ENCODE measurements at regions not wholly inside any gene's neighbourhood (a gene's known extent, or its start where the extent isn't known, plus 50 kb on each side); places are given as distances from the start of the nearest gene placed in this dataset.
A peak's percentile ranks its signal among the peaks of the same experiment; 100 is the strongest.

- DNase-seq (ENCODE audit: low read depth in 1 of 2, low spot score in 1 of 2) = no peak
These were observed 171.1 kb upstream of the TLE3 start for GRCh38 chr15:70268698-70269251.

- no peak for DNase-seq (ENCODE audit: low read depth in 1 of 2, low spot score in 1 of 2)
These were observed 170.2 kb upstream of the TLE3 start for GRCh38 chr15:70267879-70268278.

GRCh38 chr15:70267306-70267705, 169.6 kb upstream of the TLE3 start:
- no peak for DNase-seq (ENCODE audit: low read depth in 1 of 2, low spot score in 1 of 2)

- DNase-seq (ENCODE audit: low read depth in 1 of 2, low spot score in 1 of 2) = no peak
These were observed 168.8 kb upstream of the TLE3 start for GRCh38 chr15:70266412-70267121.

GRCh38 chr15:70265986-70266385, 168.3 kb upstream of the TLE3 start:
- no peak for DNase-seq (ENCODE audit: low read depth in 1 of 2, low spot score in 1 of 2)

GRCh38 chr15:70265466-70265978, 167.8 kb upstream of the TLE3 start:
- no peak for DNase-seq (ENCODE audit: low read depth in 1 of 2, low spot score in 1 of 2)

GRCh38 chr15:70264738-70265465, 167.2 kb upstream of the TLE3 start:
- DNase-seq (ENCODE audit: low read depth in 1 of 2, low spot score in 1 of 2) = no peak

- DNase-seq (ENCODE audit: low read depth in 1 of 2, low spot score in 1 of 2) = no peak
These were observed 166.4 kb upstream of the TLE3 start for GRCh38 chr15:70264014-70264582.

- DNase-seq (ENCODE audit: low read depth in 1 of 2, low spot score in 1 of 2) = no peak
These were observed 165.0 kb upstream of the TLE3 start for GRCh38 chr15:70262591-70263274.

- no peak for DNase-seq (ENCODE audit: low read depth in 1 of 2, low spot score in 1 of 2)
These were observed 164.5 kb upstream of the TLE3 start for GRCh38 chr15:70262171-70262570.

GRCh38 chr15:70261083-70261482, 163.4 kb upstream of the TLE3 start:
- no peak for DNase-seq (ENCODE audit: low read depth in 1 of 2, low spot score in 1 of 2)

- no peak for DNase-seq (ENCODE audit: low read depth in 1 of 2, low spot score in 1 of 2)
These were observed 162.9 kb upstream of the TLE3 start for GRCh38 chr15:70260580-70260979.

- DNase-seq (ENCODE audit: low read depth in 1 of 2, low spot score in 1 of 2) = no peak
These were observed 162.2 kb upstream of the TLE3 start for GRCh38 chr15:70259640-70260508.

GRCh38 chr15:70259028-70259424, 161.3 kb upstream of the TLE3 start:
- DNase-seq (ENCODE audit: low read depth in 1 of 2, low spot score in 1 of 2) = peak; percentile 14 to 17

GRCh38 chr15:70258369-70259027, 160.8 kb upstream of the TLE3 start:
- peak; percentile 23 to 43 for DNase-seq (ENCODE audit: low read depth in 1 of 2, low spot score in 1 of 2)

- DNase-seq (ENCODE audit: low read depth in 1 of 2, low spot score in 1 of 2) = no peak
These were observed 160.0 kb upstream of the TLE3 start for GRCh38 chr15:70257573-70258248.

- DNase-seq (ENCODE audit: low read depth in 1 of 2, low spot score in 1 of 2) = no peak
These were observed 159.3 kb upstream of the TLE3 start for GRCh38 chr15:70257047-70257446.

- DNase-seq (ENCODE audit: low read depth in 1 of 2, low spot score in 1 of 2) = no peak
These were observed 156.7 kb upstream of the TLE3 start for GRCh38 chr15:70254311-70254869.

All from activated T-helper 1 cell treated with anti-CD3 and anti-CD28 coated beads, Interleukin-2, amount 50 U/mL, for 16 hours (primary cell).